ENCODE measurements at regions not wholly inside any gene's neighbourhood (a gene's known extent, or its start where the extent isn't known, plus 50 kb on each side); places are given as distances from the start of the nearest gene placed in this dataset.

DNA sequence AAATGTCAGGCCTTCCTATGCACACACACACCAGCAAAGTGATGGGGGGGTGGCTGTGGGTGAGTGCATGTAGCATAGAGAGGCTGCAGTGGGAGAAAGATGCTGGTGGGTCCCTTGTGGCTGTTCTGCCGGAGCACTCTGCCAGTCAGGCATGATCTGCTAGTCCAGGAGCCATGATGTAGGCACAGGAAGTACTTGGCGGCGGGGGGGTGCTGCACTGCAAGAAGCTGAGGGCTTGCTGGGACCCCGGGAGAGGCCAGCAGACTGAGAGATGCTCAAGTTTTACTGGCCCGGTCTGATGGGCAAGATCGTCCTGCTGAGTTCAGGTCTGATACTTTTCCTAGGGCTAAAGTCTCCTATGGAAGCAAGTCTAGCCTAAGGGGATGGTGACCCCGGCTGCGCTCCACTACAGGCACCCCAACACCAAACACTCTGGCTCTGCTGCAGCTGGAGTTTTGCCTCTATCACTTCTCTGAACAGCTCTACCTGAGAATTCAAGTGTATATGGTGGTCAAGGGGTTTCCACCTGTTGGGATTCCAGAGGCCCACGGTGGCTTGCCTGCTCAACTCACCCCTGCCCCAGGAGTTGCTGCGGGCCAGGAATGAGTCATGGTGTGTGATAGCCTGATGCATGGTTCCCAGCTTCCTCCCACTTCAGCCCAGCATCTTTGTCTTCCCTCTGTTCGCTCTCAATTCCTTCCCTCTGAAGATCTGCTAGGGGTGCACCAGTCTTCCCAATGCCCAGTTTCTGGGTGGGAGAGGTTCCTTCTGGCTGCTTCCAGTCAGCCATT lies 971.8 kb upstream of the ADGRB3 start:
- Histone ChIP-seq H3K27me3 (replicated peaks; ENCODE audit: insufficient read depth) (no peaks in the 10 kb centered on the region), H3K4me1 (replicated peaks) (no peaks in the 10 kb centered on the region), H3K9me3 (no peaks in the 10 kb centered on the region), H3K36me3 (no peaks in the 10 kb centered on the region), H3K4me3 (no peak overlapping the region), H3K27ac (no peak overlapping the region)
- intact Hi-C loops (cut with DNase I): no loop called here
- 95% methylated on average over 11 of the region's 11 CpGs for WGBS
- TF ChIP-seq POLR2A (IDR thresholded peaks at IDR 0.05) (no peak), CTCF (IDR thresholded peaks at IDR 0.05) (no peak), POLR2AphosphoS5 (IDR thresholded peaks at IDR 0.05) (no peak)
- DNase-seq (ENCODE audit: low spot score): no peak

DNA sequence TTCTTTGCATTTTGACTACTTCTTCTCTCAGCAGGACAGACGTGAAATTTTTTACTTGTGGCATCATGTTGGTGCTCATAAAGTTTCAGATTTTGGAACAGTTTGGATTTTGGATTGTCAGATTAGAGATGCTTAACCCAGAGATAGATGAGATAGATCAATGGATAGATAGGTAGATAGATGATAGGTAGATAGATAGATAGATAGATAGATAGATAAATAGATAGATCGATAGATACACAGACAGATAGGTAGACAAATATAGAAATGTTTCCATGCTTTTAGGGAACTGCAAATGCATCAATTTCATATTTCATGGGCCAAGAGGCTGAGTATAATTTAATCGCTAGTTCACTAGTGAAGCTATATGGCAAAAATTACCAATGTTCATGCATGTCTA lies 981.5 kb upstream of the ADGRB3 start:
- no peaks in the 10 kb centered on the region for H3K27me3 ChIP-seq (replicated peaks; ENCODE audit: insufficient read depth)
- TF ChIP-seq CTCF (IDR thresholded peaks at IDR 0.05) (no peak), POLR2AphosphoS5 (IDR thresholded peaks at IDR 0.05) (no peak), POLR2A (IDR thresholded peaks at IDR 0.05) (no peak)
- H3K36me3 ChIP-seq: no peaks in the 10 kb centered on the region
- DNase-seq (ENCODE audit: low spot score): no peak
- intact Hi-C loops (cut with DNase I): no loop called here
- H3K4me3 ChIP-seq: no peak overlapping the region
- no peak overlapping the region for H3K27ac ChIP-seq
- WGBS: 82% methylated on average over 3 of the region's 3 CpGs
- H3K9me3 ChIP-seq: no peaks in the 10 kb centered on the region
- no peaks in the 10 kb centered on the region for H3K4me1 ChIP-seq (replicated peaks)

DNA sequence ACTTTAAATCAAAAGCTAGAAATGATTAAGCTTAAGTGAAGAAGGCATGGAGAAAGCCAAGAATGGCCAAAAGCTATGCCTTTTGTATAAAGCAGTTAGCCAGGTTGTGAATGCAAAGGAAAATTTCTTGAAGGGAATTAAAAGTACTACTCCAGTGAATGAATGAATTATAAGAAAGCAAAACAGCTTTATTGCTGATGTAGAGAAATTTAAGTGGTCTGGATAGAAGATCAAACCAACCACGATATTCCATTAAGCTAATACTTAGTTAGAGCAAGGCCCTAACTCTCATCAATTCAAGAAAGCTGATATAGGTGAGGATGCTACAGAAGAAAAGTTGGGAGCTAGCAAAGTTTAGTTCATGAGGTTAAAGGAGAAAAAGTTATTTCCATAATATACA lies 988.5 kb upstream of the ADGRB3 start:
- H3K36me3 ChIP-seq: no peaks in the 10 kb centered on the region
- no peaks in the 10 kb centered on the region for H3K4me1 ChIP-seq (replicated peaks)
- no peak overlapping the region for H3K27ac ChIP-seq
- no peak for DNase-seq (ENCODE audit: low spot score)
- intact Hi-C loops (cut with DNase I): no loop called here
- TF ChIP-seq CTCF (IDR thresholded peaks at IDR 0.05) (no peak), POLR2A (IDR thresholded peaks at IDR 0.05) (no peak), POLR2AphosphoS5 (IDR thresholded peaks at IDR 0.05) (no peak)
- no peaks in the 10 kb centered on the region for H3K9me3 ChIP-seq
- H3K4me3 ChIP-seq: no peak overlapping the region
- WGBS: 95% methylated on average over 1 of the region's 1 CpG
- no peaks in the 10 kb centered on the region for H3K27me3 ChIP-seq (replicated peaks; ENCODE audit: insufficient read depth)

DNA sequence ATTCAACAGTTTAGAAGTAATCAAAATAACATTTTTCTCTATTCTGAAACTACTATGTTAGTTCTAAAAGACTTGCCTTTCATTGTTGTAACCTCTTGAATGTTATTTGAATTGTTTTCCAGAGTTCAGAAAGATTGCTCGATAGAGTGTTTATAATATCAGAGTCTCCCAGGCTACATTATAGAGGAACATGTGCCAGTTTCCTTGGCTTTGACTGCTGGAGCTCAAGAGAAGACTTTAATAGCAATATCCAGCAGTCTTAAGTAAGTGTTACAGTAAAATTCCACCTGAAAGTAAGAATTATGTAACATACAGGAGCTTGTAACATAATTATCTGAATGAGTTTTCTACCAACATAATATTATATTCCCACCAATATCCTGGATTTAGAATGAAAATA lies 991.8 kb upstream of the ADGRB3 start:
- intact Hi-C loops (cut with DNase I): no loop called here
- no peaks in the 10 kb centered on the region for H3K9me3 ChIP-seq
- 63% methylated on average over 1 of the region's 1 CpG for WGBS
- no peak overlapping the region for H3K27ac ChIP-seq
- H3K4me3 ChIP-seq: no peak overlapping the region
- DNase-seq (ENCODE audit: low spot score): no peak
- H3K4me1 ChIP-seq (replicated peaks): no peaks in the 10 kb centered on the region
- no peaks in the 10 kb centered on the region for H3K36me3 ChIP-seq
- TF ChIP-seq CTCF (IDR thresholded peaks at IDR 0.05): no peak
- TF ChIP-seq POLR2A (IDR thresholded peaks at IDR 0.05): no peak
- no peak for TF ChIP-seq POLR2AphosphoS5 (IDR thresholded peaks at IDR 0.05)
- no peaks in the 10 kb centered on the region for H3K27me3 ChIP-seq (replicated peaks; ENCODE audit: insufficient read depth)

GRCh38 chr6:67642582-67642981 lies 992.5 kb upstream of the ADGRB3 start:
- no peak overlapping the region for H3K4me3 ChIP-seq
- no peak for DNase-seq (ENCODE audit: low spot score)
- no peak for TF ChIP-seq POLR2AphosphoS5 (IDR thresholded peaks at IDR 0.05)
- TF ChIP-seq CTCF (IDR thresholded peaks at IDR 0.05): no peak
- no peak for TF ChIP-seq POLR2A (IDR thresholded peaks at IDR 0.05)
- 54% methylated on average over 1 of the region's 1 CpG for WGBS
- H3K36me3 ChIP-seq: no peaks in the 10 kb centered on the region
- no peaks in the 10 kb centered on the region for H3K9me3 ChIP-seq
- H3K27me3 ChIP-seq (replicated peaks; ENCODE audit: insufficient read depth): no peaks in the 10 kb centered on the region
- H3K27ac ChIP-seq: no peak overlapping the region
- intact Hi-C loops (cut with DNase I): no loop called here
- no peaks in the 10 kb centered on the region for H3K4me1 ChIP-seq (replicated peaks)

Data from prostate gland (tissue), 2 donors.